Suprapubic skin (tissue), 4 donors: ENCODE measurements at regions not wholly inside any gene's neighbourhood (a gene's known extent, or its start where the extent isn't known, plus 50 kb on each side); places are given as distances from the start of the nearest gene placed in this dataset.

Experiments used
- DNase-seq, 2 donors: peaks; one replicate each; pipeline ENCODE4 v3.0.0-alpha.2; 2019; ENCODE audit warnings: low spot score in 2 of 2
- H3K27ac ChIP-seq: fragments of 200-600 bp; sonication (generic); one replicate; pipeline ENCODE4 v1.5.1; 2019
- H3K27me3 ChIP-seq: fragments of 200-600 bp; sonication (generic); one replicate; pipeline ENCODE4 v1.5.1; 2019
- H3K36me3 ChIP-seq: fragments of 200-600 bp; sonication (generic); one replicate; pipeline ENCODE4 v1.5.1; 2019
- H3K4me1 ChIP-seq: fragments of 200-600 bp; sonication (generic); one replicate; pipeline ENCODE4 v1.5.1; 2019
- H3K4me3 ChIP-seq: fragments of 200-600 bp; sonication (generic); one replicate; pipeline ENCODE4 v1.5.1; 2019; ENCODE audit warnings: mild to moderate bottlenecking
- H3K9me3 ChIP-seq: fragments of 200-600 bp; sonication (generic); one replicate; pipeline ENCODE4 v1.5.1; 2019
- EP300 ChIP-seq: sonication (generic); formaldehyde crosslinking; IDR thresholded peaks from one replicate; pipeline ENCODE4 v1.6.1; 2017; ENCODE audit warnings: antibody characterized with exemption
- POLR2A ChIP-seq, 2 donors: fragments of 450-650 bp; IDR thresholded peaks; one replicate each; pipeline ENCODE4 v1.6.1; 2017; ENCODE audit warnings: antibody characterized with exemption in 2 of 2, mild to moderate bottlenecking in 2 of 2, moderate library complexity in 2 of 2
- POLR2AphosphoS5 ChIP-seq, 3 donors: sonication (generic); formaldehyde crosslinking; IDR thresholded peaks; one replicate each; pipeline ENCODE4 v1.6.1; 2017; ENCODE audit warnings: antibody characterized with exemption in 3 of 3
- WGBS: methylation state at CpG from one replicate; pipeline ENCODE4 v1.1.5; 2018; 5-methylcytosine and 5-hydroxymethylcytosine counted together
- TF ChIP-seq, protein P1 (sequence below), 2 donors: fragments of 200-600 bp in 1 of 2; fragments of 450-650 bp in 1 of 2; sonication (generic) in 1 of 2; IDR thresholded peaks; one replicate each; pipeline ENCODE4 v1.5.1; 2016 to 2019; ENCODE audit warnings: antibody characterized with exemption in 2 of 2, mild to moderate bottlenecking in 1 of 2, moderate library complexity in 1 of 2

DNA sequence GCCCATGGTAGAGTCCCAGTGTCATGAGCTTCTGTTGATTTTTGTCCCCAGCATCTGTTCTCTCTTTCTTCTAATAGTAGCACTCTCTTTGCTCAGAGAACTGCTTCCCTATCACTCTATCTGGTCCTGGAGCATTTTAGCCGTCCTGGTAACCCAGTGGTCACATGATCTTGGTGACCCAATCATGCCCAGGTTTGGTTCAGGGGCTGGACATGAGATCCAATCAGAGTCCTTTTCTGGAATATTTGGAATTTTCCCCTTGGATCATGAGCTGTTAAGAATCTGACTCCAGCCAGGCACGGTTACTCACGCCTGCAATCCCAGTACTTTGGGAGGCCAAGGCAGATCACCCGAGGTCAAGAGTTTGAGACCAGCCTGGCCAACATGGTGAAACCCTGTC, 197.0 kb downstream of the RAB11FIP4 start:
- TF ChIP-seq POLR2AphosphoS5 (IDR thresholded peaks at IDR 0.05) (no peak), EP300 (no peak), POLR2A (IDR thresholded peaks at IDR 0.05) (no peak)
- TF ChIP-seq, protein P1, sequence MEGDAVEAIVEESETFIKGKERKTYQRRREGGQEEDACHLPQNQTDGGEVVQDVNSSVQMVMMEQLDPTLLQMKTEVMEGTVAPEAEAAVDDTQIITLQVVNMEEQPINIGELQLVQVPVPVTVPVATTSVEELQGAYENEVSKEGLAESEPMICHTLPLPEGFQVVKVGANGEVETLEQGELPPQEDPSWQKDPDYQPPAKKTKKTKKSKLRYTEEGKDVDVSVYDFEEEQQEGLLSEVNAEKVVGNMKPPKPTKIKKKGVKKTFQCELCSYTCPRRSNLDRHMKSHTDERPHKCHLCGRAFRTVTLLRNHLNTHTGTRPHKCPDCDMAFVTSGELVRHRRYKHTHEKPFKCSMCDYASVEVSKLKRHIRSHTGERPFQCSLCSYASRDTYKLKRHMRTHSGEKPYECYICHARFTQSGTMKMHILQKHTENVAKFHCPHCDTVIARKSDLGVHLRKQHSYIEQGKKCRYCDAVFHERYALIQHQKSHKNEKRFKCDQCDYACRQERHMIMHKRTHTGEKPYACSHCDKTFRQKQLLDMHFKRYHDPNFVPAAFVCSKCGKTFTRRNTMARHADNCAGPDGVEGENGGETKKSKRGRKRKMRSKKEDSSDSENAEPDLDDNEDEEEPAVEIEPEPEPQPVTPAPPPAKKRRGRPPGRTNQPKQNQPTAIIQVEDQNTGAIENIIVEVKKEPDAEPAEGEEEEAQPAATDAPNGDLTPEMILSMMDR (IDR thresholded peaks at IDR 0.05): no peak
- H3K36me3 ChIP-seq: no peaks in the 10 kb centered on the region
- no peak overlapping the region for H3K4me3 ChIP-seq
- no peaks in the 10 kb centered on the region for H3K27me3 ChIP-seq
- peaks cover 8% of the 10 kb centered on the region for H3K4me1 ChIP-seq
- 88% methylated on average over 4 of the region's 4 CpGs for WGBS
- no peak for DNase-seq
- no peaks in the 10 kb centered on the region for H3K9me3 ChIP-seq
- H3K27ac ChIP-seq: no peak overlapping the region

DNA sequence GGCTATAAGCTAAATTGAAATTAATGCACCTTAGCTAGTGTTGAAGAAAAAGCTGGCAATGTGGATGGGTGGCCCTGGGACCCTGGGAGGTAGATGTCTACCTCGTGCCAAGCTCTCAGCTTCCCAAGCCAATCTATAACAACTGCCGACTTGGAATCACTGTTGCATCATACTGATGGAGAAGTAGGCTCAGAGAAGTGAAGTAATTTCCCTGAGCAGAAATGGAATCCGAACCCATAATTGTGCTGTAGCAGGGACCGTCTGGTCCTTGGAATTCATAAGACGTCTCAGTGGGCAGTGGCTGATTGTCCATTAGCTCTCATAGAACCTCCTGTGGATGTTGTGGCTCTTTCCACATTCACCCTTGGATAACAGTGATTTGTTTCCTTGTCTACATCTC, 196.6 kb downstream of the RAB11FIP4 start:
- no peak for DNase-seq
- Histone ChIP-seq H3K27me3 (no peaks in the 10 kb centered on the region), H3K27ac (no peak overlapping the region), H3K4me1 (peaks cover 5% of the 10 kb centered on the region), H3K36me3 (no peaks in the 10 kb centered on the region), H3K4me3 (no peak overlapping the region), H3K9me3 (no peaks in the 10 kb centered on the region)
- TF ChIP-seq POLR2A (IDR thresholded peaks at IDR 0.05) (no peak), EP300 (no peak), POLR2AphosphoS5 (IDR thresholded peaks at IDR 0.05) (no peak)
- TF ChIP-seq, protein P1 (IDR thresholded peaks at IDR 0.05): no peak
- WGBS: 94% methylated on average over 5 of the region's 5 CpGs
